Middle frontal gyrus (tissue), 1 donor: ENCODE measurements at regions not wholly inside any gene's neighbourhood (a gene's known extent, or its start where the extent isn't known, plus 50 kb on each side); places are given as distances from the start of the nearest gene placed in this dataset.
"Not testable (repeated sequence)": the region's sequence is repeated elsewhere in the genome, so short reads cannot be mapped to it uniquely, and the experiment has no call there.

Experiments
- DNase-seq: peaks from one replicate; pipeline ENCODE4 v3.0.0-alpha.2; 2015; ENCODE audit warnings: low spot score; ENCODE audit errors: extremely low spot score

DNA sequence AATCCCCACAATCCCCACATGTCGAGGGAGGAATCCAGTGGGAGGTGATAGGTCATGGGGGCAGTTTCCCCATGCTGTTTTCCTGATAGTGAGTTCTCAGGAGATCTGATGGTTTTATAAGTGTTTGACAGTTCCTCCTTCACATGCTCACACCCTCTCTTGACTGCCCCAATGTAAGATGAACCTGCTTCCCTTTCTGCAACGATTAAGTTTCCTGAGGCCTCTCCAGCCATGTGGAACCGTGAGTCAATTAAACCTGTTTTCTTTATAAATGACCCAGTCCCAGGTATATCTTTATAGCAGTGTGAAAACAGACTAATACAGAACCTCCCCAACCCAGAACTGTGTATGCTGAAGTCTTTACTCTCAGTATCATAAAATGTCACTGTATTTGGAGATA is 289.5 kb upstream of the MMADHC start:
- DNase-seq = no peak

GRCh38 chr2:149873936-149874335 is 286.4 kb upstream of the MMADHC start:
- no peak for DNase-seq

GRCh38 chr2:149872638-149873150 is 285.1 kb upstream of the MMADHC start:
- no peak for DNase-seq

DNA sequence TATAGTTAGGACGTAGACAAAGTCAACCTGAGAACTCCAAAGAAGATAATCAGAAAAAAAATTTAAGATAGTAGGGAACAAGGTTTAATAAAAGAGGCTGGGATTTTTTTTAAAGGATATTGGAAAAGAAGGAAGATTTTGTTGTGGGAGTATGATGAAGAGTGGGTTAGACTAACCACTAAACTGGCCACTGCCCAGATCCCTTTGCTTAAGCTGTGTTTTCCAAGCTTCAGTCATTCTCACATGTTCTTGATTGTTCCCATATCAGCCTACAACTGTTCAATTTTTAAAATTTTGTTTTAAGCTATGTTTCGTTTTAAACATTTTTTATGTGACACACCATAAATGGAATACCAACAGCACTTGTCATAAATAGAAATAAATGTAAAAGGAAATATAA is 284.5 kb upstream of the MMADHC start:
- no peak for DNase-seq

DNA sequence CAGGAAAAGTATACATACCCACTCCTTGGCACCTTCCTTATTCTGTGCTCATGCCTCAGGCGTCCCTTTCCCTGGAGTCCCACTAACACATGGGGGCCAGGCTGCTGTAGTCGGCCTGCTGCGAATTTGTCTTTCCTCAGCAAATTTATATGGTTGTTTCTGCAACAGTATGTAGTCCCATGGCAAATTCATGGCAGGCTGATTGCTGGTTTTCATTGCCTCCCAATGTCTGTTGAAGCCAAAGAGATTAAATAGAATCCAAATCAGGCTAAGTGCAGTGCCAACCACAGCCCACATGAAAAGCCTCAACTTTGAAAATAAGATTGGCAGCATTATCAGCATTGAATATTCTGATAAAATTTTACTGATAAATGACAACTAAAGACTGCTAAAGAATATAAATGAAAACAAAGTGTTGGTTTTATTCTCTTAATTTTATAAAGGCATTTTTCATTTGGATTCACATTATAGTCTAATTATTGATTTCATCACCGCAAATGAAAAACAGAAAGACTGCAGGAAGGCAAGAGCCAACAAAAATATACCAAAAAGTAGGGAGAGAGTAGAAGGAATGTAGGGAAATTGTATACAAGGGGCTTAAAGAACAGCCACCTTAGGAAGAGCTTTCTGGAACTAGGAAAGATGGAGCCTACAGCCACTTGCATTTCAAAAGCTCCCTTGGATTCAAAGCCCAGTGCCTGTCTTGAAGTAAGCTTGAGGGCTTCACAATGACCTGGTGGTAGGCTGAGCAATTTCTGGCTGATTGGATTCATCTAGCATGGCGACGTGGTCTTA is 283.7 kb upstream of the MMADHC start:
- DNase-seq = no peak

DNA sequence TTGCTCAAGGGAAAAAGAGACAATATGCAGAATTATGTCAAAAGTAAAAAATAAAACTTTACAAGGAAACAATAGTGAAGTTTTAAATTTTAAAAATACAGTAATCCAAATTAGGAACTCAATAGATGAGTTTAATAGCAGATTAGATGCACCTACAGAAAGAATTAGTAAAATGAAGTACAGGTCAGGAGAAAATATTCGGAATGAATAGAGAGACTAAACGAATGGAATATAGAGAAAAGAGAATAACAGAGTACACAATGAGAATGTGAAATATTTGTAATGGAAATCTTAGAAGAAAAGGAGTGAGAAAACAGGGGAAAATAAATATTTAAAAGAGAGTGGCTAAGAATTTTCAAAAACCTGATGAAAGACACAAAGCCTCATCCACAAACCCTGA is 275.7 kb upstream of the MMADHC start:
- no peak for DNase-seq

DNA sequence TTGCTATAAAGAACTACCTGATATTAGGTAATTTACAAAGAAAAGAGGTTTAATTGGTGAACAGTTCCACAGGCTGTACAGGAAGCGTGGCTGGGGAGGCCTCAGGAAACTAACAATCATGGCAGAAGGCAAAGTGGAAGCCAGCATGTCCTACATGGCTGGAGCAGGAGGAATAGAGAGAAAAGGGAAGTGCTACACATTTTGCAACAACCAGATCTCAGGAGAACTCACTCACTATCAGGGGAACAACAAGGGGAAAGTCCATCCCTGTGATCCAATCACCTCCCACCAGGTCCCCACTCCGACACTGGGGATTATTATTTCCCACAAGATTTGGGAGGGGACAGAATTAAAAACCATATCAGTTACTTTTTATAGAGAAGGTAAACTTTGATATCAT is 273.5 kb upstream of the MMADHC start:
- no peak for DNase-seq

DNA sequence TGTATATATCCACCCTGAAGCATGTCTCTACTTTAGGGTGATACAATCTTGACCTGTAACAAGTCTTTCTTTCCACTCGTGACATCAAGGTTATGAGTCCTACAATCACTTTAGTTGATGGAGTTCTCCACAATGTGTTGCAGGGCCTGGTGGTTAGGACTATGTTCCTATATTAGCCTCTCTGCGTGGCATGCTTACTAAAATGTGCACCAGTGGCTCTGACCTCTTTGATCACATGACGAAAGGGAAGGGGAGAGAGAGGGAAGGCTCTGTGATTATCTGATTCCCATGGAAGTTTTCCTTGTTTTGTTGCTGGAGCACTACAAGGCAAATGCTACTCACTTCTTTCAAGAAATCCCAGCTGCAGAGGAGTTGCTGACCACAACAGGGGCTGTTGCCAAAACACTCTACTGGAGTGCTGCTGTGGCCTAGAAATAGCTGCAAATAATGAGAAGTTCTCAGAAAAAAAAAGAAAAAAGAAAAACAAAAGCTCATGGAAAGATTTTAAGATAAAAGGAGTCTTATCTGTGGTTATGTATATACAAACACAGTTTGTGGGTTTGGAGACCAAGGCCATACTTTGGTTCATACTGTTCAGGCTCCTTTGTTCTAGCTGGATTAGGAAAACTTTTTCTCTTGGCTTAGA is 272.8 kb upstream of the MMADHC start:
- DNase-seq = no peak

GRCh38 chr2:149858901-149859634 is 271.5 kb upstream of the MMADHC start:
- no peak for DNase-seq

- DNase-seq = no peak
Measured at GRCh38 chr2:149858216-149858615, 270.6 kb upstream of the MMADHC start.

- DNase-seq = no peak
Measured at GRCh38 chr2:149857344-149857743, 269.8 kb upstream of the MMADHC start.

GRCh38 chr2:149855859-149856258 is 268.3 kb upstream of the MMADHC start:
- not testable (repeated sequence) for DNase-seq

- no peak for DNase-seq
Measured at GRCh38 chr2:149849591-149849990, 262.0 kb upstream of the MMADHC start.

GRCh38 chr2:149849136-149849535 is 261.6 kb upstream of the MMADHC start:
- no peak for DNase-seq

DNA sequence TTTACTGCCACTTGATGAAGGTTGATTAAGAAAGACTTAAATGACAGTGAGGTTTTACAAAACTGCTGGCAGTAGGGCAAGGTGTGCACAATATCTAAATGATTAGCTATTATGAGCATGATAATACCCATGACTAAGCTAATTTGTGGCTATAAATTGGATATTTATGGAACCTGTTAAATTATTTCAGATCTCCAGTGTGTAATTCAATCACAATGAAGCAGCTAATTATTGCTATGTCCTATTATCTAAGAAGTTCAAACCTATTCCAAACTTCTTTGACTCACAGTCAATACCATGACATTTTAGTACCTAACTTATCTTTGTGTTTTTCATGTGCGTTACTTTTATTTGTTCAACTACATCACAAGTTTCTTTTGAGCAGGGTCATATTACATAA is 253.8 kb upstream of the MMADHC start:
- DNase-seq = no peak

DNA sequence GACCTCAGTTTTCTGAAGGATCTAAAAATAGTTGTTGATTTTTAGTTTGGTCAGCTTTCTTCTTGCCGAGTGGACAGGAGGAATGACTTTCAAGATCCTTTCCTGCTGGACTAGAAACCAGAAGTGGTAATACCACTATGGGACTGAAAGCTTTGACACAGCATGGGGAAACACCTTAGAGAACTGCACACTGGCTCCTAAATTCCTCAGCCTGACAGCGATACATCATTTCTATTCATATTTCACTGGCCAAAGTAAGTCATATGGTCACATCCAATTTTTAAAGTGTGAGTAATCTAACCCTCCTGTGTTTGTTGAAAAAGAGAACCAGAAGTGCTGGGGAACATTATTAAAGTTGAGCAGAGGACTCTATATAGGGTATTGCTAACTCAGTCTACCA is 244.7 kb upstream of the MMADHC start:
- DNase-seq = no peak

DNA sequence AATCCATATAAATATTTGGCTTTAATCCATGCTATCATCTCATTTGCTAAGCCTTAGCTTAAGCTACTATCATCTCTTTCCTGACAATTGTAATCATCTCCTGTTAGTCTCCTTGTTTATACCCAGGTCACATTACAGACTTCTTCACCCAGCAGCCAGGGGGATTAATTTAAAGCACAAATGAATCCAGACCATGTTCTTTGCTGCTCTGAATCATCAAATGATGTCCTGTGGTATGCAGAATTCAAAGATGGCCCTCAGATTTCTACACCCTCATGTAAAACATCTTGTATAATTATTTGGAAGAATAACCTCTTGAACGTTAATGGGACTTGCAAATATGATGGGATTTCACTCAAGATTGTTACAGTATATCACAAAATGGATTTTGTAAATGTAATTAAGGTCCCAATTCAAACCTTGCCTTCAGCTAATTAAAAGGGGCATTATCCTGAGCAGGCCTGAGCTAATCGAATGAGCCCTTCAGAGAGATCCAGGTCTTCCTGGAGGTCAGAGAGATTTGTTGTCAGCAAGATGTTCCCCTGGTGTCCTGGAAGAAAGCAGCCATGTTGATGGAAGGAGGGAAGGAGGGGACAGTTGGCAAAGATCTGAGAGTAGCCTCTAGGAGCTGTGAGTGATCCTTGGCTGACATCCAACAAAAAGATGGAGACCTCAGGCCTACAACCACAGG is 241.1 kb upstream of the MMADHC start:
- DNase-seq = no peak

GRCh38 chr2:149827585-149828126 is 240.1 kb upstream of the MMADHC start:
- DNase-seq = no peak

DNA sequence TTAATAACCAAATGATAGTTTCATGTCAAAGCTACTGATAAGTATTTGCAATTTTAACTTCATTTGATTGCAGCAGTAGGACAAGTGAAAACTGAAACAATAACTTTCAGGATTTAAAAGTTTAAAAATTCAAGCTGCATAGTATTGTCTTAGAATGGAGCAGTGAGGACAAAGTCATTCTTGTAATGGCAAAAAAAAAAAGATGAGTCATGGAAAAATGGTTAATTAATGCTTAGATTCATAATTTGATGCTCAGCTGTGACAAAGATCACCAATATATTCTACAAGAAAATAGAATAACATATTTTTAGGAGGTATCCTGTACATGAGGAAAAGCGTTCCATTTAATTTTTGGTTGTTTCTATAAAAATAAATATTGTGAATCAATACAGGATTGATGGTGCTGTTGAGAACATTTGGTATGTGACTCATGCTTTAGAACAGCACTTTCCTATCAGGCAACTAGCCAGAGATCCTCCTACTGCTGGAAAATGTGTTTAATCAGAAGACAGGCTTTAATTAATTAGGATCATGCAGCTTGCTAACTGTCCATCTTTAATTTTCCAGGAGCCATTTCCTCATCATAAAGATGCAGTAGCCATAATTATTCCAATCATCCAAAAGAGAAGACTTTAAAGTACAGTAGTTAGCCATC is 239.0 kb upstream of the MMADHC start:
- DNase-seq = no peak

DNA sequence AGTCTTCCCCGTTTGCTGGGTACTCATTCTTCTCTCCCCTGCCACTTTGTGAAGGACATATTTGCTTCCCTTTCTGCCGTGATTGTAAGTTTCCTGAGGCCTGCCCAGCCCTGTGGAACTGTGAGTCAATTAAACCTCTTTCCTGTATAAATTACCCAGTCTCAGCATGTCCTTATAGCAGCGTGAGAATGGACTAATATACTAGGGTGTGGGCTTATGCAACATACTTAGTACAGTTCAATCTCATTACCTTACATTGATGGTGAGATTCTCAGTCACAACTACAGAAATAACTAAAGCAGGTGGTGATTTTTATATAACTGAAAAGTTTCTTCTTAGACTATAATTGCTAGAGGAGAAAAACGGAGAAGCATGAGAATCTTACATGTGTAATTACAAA is 237.9 kb upstream of the MMADHC start:
- no peak for DNase-seq

GRCh38 chr2:149824136-149824535 is 236.6 kb upstream of the MMADHC start:
- DNase-seq = no peak
